WTC11 (cell line): ENCODE measurements at regions not wholly inside any gene's neighbourhood (a gene's known extent, or its start where the extent isn't known, plus 50 kb on each side); places are given as distances from the start of the nearest gene placed in this dataset.

Experiments
- ATAC-seq: fragments of 200-7000 bp; cut with Tn5 transposase; 2 replicates; pipeline ENCODE4 v1.10.0; 2021; ENCODE audit warnings: mild to moderate bottlenecking, moderate library complexity
- CTCF ChIA-PET: fragments of 300-600 bp; sonication (Branson Sonifier 250); formaldehyde crosslinking; loops from one replicate; lab custom pipeline; 2021; ENCODE audit warnings: antibody characterized with exemption; lab: Charles Lee
- POLR2A ChIA-PET: fragments of 350-600 bp; sonication (Branson Sonifier 250); formaldehyde crosslinking; loops from one replicate; lab custom pipeline; 2021; ENCODE audit warnings: antibody characterized with exemption; lab: Charles Lee
- DNase-seq: peaks from one replicate; pipeline ENCODE4 v3.0.0; 2021; ENCODE audit warnings: low spot score
- H3K27ac Mint-ChIP-seq: 2 replicates; pipeline ENCODE4 v1.8.0; 2021; ENCODE audit warnings: mixed read lengths
- H3K27me3 Mint-ChIP-seq: 2 replicates; pipeline ENCODE4 v1.8.0; 2021; ENCODE audit warnings: low read depth, mild to moderate bottlenecking, moderate library complexity, mixed read lengths
- H3K36me3 Mint-ChIP-seq: 2 replicates; pipeline ENCODE4 v1.8.0; 2021; ENCODE audit warnings: mixed read lengths
- H3K4me1 Mint-ChIP-seq: 2 replicates; pipeline ENCODE4 v1.8.0; 2022; ENCODE audit warnings: mixed read lengths
- H3K4me3 Mint-ChIP-seq: 2 replicates; pipeline ENCODE4 v1.8.0; 2021; ENCODE audit warnings: mild to moderate bottlenecking, moderate library complexity, mixed read lengths
- H3K9me3 Mint-ChIP-seq: 2 replicates; pipeline ENCODE4 v1.8.0; 2021; ENCODE audit warnings: mixed read lengths
- ARID4B ChIP-seq: sonication (generic); formaldehyde crosslinking; IDR thresholded peaks from 2 replicates; pipeline ENCODE4 v1.8.0; 2023; ENCODE audit warnings: missing genetic modification reagents, mild to moderate bottlenecking, borderline replicate concordance
- ATF2 ChIP-seq: sonication (generic); formaldehyde crosslinking; IDR thresholded peaks from 2 replicates; pipeline ENCODE4 v1.8.1; 2022; ENCODE audit warnings: low read depth, missing genetic modification reagents, borderline replicate concordance
- CBFB ChIP-seq: sonication (generic); formaldehyde crosslinking; IDR thresholded peaks from 2 replicates; pipeline ENCODE4 v1.8.1; 2022; ENCODE audit warnings: mild to moderate bottlenecking, low read depth, missing genetic modification reagents
- E2F4 ChIP-seq: sonication (generic); formaldehyde crosslinking; IDR thresholded peaks from 2 replicates; pipeline ENCODE4 v1.8.1; 2022; ENCODE audit warnings: low read depth, mild to moderate bottlenecking, moderate library complexity, missing genetic modification reagents, borderline replicate concordance
- ESRRA ChIP-seq: sonication (generic); formaldehyde crosslinking; IDR thresholded peaks from 2 replicates; pipeline ENCODE4 v1.8.1; 2022; ENCODE audit warnings: mild to moderate bottlenecking, missing genetic modification reagents, borderline replicate concordance
- FOXJ3 ChIP-seq: sonication (generic); formaldehyde crosslinking; IDR thresholded peaks from 2 replicates; pipeline ENCODE4 v1.9.0; 2021; ENCODE audit warnings: missing genetic modification reagents, mild to moderate bottlenecking, borderline replicate concordance
- FOXP4 ChIP-seq: sonication (generic); formaldehyde crosslinking; IDR thresholded peaks from 2 replicates; pipeline ENCODE4 v1.8.0; 2022; ENCODE audit warnings: mild to moderate bottlenecking, missing genetic modification reagents
- MAX ChIP-seq: sonication (generic); formaldehyde crosslinking; IDR thresholded peaks from 2 replicates; pipeline ENCODE4 v1.8.0; 2022; ENCODE audit warnings: mild to moderate bottlenecking, missing genetic modification reagents
- MXD4 ChIP-seq: fragments of 250-450 bp; sonication (Bioruptor Pico); IDR thresholded peaks from 2 replicates; pipeline ENCODE4 v1.8.0; 2021; ENCODE audit warnings: mild to moderate bottlenecking, moderate library complexity, borderline replicate concordance
- NR1H2 ChIP-seq: sonication (generic); formaldehyde crosslinking; IDR thresholded peaks from 2 replicates; pipeline ENCODE4 v1.9.0; 2021; ENCODE audit warnings: mild to moderate bottlenecking, moderate library complexity, missing genetic modification reagents
- OVOL2 ChIP-seq: fragments of 250-450 bp; sonication (Bioruptor Pico); IDR thresholded peaks from 2 replicates; pipeline ENCODE4 v1.9.0; 2021; ENCODE audit warnings: mild to moderate bottlenecking, borderline replicate concordance
- TEAD4 ChIP-seq: sonication (generic); formaldehyde crosslinking; IDR thresholded peaks from 2 replicates; pipeline ENCODE4 v1.8.0; 2022; ENCODE audit warnings: mild to moderate bottlenecking, missing genetic modification reagents
- USF2 ChIP-seq: sonication (generic); formaldehyde crosslinking; IDR thresholded peaks from 2 replicates; pipeline ENCODE4 v1.8.1; 2023; ENCODE audit warnings: mild to moderate bottlenecking, missing genetic modification reagents, moderate library complexity
- ZBTB21 ChIP-seq: sonication (generic); formaldehyde crosslinking; IDR thresholded peaks from 2 replicates; pipeline ENCODE4 v1.8.1; 2023; ENCODE audit warnings: mild to moderate bottlenecking, missing genetic modification reagents, borderline replicate concordance
- ZNF317 ChIP-seq: sonication (generic); formaldehyde crosslinking; IDR thresholded peaks from 2 replicates; pipeline ENCODE4 v1.8.1; 2023; ENCODE audit warnings: low read depth, mild to moderate bottlenecking, moderate library complexity, missing genetic modification reagents, borderline replicate concordance
- ZNF425 ChIP-seq: fragments of 250-450 bp; sonication (Bioruptor Pico); conservative IDR thresholded peaks from 2 replicates; pipeline ENCODE4 v1.9.0; 2021; ENCODE audit warnings: mild to moderate bottlenecking
- ZNF512 ChIP-seq: sonication (generic); formaldehyde crosslinking; IDR thresholded peaks from 2 replicates; pipeline ENCODE4 v1.8.1; 2022; ENCODE audit warnings: missing genetic modification reagents, borderline replicate concordance
- ZNF532 ChIP-seq: fragments of 250-450 bp; sonication (Bioruptor Pico); IDR thresholded peaks from 2 replicates; pipeline ENCODE4 v1.9.0; 2021; ENCODE audit warnings: mild to moderate bottlenecking, borderline replicate concordance

GRCh38 chr5:39539470-39539869 is 114.7 kb upstream of the DAB2 start:
- CTCF ChIA-PET, result interaction anchor here (0.5 to 2.0 kb wide), 2 partner anchors 8 to 1140 kb away, joined by 3 to 7 read pairs; partner anchors contain the start of gene PTGER4
- H3K4me1 Mint-ChIP-seq, result peaks cover 9% of the 10 kb centered on the region
- no peak for ATAC-seq
- no peak for TF ChIP-seq ESRRA (CRISPR knock-in tag)
- no peak for TF ChIP-seq E2F4 (CRISPR knock-in tag)
- no peak for TF ChIP-seq NR1H2 (CRISPR knock-in tag)
- TF ChIP-seq MXD4 (CRISPR knock-in tag), result no peak
- TF ChIP-seq USF2 (CRISPR knock-in tag), result no peak
- TF ChIP-seq MAX (CRISPR knock-in tag), result no peak
- no peak for TF ChIP-seq CBFB (CRISPR knock-in tag)
- no peak for TF ChIP-seq ZNF425 (CRISPR knock-in tag)
- TF ChIP-seq OVOL2 (CRISPR knock-in tag), result no peak
- TF ChIP-seq ZBTB21 (CRISPR knock-in tag), result no peak
- TF ChIP-seq FOXP4 (CRISPR knock-in tag), result no peak
- TF ChIP-seq ZNF532 (CRISPR knock-in tag), result no peak
- TF ChIP-seq ZNF317 (CRISPR knock-in tag), result no peak
- no peak for TF ChIP-seq TEAD4 (CRISPR knock-in tag)
- TF ChIP-seq ZNF512 (CRISPR knock-in tag), result no peak
- TF ChIP-seq ARID4B (CRISPR knock-in tag), result no peak
- no peak for TF ChIP-seq FOXJ3 (CRISPR knock-in tag)
- TF ChIP-seq ATF2 (CRISPR knock-in tag), result no peak

More at GRCh38 chr5:39539470-39539869, 114.7 kb upstream of the DAB2 start:
- H3K36me3 Mint-ChIP-seq, result no peaks in the 10 kb centered on the region
- no peak overlapping the region for H3K4me3 Mint-ChIP-seq
- no peaks in the 10 kb centered on the region for H3K27me3 Mint-ChIP-seq
- POLR2A ChIA-PET, result no interaction called here
- no peak for DNase-seq
- H3K27ac Mint-ChIP-seq, result no peak overlapping the region
- H3K9me3 Mint-ChIP-seq, result no peaks in the 10 kb centered on the region
